HCEC 1CT (cell line): ENCODE measurements at regions not wholly inside any gene's neighbourhood (a gene's known extent, or its start where the extent isn't known, plus 50 kb on each side); places are given as distances from the start of the nearest gene placed in this dataset.
A peak's percentile ranks its signal among the peaks of the same experiment; 100 is the strongest.
"Not testable (repeated sequence)": the region's sequence is repeated elsewhere in the genome, so short reads cannot be mapped to it uniquely, and the experiment has no call there.

Experiments
- DNase-seq: peaks from one replicate; pipeline ENCODE4 v3.0.0-alpha.2; 2017

DNA sequence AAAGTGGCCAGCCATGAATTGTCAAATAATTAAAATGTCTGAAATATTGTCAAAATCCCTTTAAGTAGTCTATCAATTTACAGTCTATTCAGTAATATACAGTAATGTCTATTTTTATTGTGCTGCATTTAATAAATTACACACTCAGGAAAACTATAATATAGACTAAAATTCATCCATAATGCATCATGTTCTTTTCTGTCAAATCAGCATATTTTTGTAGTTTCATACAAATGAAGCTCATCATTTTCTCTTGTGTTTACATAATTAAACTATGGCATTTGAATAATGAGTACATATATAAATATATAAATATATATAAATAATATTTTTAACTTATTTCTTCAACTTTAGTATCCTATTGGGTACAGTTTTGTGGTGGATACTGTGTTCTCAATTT, 868.7 kb upstream of the CHORDC1 start:
- no peak for DNase-seq

DNA sequence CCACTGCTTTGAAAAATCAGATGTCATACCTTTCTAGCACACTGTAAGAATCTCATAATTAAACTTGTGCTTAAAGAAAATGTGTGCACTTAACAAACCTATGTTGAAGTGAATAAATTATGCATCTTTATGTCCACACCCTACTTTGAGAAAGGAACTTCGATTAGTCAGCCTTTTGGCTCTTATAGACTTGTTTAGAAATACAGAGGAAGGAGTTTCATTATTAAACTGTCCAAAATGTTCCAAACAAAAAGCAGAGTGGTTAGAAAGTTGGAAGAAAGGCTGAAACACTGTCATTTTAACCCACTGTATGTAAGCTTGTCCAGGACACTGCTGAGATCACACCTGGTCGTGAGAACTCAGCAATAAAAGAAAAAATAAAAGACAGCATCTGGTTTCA, 863.2 kb upstream of the CHORDC1 start:
- DNase-seq, result no peak

DNA sequence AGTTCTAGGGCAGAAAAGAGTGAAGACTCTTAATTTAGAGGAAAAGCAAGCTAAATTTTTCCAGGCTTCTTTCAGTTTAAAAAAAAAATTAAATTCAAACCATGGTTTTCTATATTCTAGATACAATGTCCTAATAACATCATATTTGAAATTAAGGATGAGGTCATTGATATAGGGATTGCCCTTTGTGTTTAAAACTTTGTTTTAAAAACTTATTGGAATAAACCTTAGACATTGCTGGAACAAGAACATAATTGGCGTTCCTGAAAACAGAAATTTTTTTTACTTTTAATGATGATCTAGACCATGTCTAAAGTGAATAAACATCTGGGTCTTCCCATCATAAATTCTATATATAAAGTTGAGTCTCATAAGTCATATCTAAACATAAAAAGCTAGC, 859.4 kb upstream of the CHORDC1 start:
- no peak for DNase-seq

DNA sequence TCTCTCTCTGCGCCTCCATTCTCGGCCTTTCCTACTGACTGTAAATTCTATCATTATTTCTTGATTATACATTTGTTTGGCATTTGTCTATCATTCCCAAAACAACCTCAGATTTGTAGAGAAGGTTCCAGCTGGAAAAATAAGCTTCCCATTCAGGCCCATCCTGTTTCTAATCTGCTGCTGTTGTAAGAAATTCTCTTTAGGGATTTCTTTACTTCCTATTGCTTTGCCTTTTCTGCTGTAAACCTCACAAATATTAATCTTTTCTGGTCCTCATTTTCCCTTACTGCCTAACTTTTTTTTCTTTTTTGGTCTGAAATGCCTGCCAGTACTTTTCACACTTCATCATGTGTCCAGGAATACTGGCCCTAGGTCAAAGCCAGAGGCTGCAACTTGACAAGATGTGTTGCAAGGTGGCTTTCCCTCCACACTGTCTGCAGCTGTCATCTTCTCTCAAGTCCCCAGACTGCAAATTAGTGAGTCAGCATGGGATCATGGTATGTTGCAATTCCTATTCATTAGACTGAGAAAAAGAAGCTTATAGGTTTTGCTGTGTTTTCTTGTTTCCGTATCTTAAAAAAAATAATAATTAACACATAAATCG, 858.7 kb upstream of the CHORDC1 start:
- DNase-seq, result peak; percentile 73

DNA sequence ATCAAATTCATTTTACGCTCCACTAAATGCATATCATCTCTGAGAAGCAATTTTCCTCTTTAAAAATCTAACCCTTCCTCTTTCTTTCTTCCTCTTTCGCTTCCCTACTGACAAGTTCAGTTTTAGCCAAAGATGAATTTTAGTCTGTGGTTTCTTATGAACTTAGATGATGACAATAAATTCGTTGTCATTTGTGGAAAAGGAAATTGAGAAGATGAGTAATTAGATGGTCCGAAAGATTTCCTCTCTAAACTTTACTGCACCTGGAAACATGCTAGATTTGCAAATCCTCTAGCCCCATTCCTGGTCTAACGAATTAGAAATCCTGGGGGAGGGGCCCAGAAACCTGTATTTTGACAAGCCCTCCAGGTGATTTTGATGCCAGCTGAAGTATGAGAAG, 855.4 kb upstream of the CHORDC1 start:
- no peak for DNase-seq

DNA sequence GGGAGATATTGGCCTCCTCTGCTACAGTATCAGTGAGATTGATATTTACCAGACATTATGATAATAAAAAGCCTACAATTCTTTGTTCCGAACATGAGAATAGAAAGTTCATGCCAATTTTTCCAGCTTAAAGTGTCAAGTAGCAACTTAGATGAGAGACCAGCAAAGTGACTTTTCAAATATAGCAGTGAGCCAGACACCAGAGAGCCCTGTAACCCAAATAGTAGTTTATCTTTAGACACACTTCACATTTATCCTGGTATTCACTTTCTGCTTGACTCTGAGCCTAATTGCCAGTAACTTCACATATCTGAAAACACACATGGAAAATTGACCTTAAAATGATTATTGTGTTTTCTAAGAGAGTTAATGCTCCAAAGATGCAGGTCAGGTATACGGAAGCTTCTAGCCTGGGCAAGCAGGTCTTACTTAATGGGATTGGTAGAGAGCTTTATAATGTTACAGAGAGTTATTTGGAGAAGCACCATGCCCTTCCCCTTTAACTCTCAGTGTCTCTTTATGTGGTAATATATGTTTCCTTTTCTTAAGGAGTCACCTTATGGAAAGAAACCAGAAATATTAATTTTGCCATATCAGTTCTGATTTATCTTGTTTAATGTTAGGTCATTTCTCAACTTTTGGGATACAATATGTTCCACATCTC, 852.3 kb upstream of the CHORDC1 start:
- no peak for DNase-seq

DNA sequence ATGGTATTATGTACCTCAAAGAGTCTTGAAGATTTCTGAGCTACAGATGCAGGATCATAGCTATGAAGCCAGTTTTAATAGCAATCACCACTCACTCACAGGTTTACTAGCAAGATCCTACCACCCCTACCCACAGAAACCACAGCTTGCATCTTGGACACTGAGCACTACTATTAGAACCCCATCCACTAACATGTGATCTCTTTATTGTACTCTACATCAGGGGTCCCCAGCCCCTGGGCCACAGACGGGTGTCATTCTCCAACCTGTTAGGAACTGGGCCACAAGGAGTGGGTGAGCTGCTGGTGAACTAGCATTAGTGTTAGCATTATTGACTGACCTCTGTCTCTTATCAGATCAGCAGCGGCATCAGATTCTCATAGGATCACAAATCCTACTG, 844.8 kb upstream of the CHORDC1 start:
- DNase-seq, result no peak

DNA sequence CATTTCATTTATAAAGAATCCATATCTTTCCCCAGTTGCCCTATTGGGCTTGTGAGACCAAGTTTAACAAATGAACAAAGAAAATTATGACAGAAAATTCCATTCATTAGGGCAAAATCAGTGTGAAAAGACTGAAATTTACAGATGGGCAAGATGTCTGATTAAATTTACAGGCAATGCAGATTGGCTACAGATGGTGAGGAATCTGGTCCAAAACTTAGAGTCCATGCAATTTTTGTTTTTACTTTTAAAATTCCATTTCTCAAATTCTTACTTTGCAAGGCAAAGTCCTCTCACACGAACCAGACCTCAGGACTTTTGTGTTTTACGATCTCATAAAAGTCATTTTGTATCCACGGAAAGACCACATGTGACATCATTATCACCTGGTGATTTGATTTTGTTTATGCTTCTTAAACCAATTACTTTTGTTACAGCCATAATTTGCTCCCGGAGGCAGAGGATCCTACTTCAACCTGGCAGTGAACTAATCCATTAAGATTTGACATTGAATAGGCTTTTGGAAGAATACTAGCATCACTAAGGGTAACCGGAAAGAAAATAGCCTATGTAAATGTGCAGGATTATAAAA, 843.7 kb upstream of the CHORDC1 start:
- DNase-seq, result no peak

DNA sequence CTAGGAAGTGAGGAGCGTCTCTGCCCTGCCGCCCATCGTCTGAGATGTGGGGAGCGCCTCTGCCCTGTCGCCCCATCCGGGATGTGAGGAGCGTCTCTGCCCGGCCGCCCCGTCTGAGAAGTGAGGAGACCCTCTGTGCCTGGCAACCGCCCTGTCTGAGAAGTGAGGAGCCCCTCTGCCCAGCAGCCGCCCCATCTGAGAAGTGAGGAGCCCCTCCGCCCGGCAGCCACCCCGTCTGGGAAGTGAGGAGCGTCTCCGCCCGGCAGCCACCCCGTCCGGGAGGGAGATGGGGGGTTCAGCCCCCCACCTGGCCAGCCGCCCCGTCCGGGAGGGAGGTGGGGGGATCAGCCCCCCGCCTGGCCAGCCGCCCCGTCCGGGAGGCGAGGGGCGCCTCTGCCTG, 840.5 kb upstream of the CHORDC1 start:
- DNase-seq, result not testable (repeated sequence)

DNA sequence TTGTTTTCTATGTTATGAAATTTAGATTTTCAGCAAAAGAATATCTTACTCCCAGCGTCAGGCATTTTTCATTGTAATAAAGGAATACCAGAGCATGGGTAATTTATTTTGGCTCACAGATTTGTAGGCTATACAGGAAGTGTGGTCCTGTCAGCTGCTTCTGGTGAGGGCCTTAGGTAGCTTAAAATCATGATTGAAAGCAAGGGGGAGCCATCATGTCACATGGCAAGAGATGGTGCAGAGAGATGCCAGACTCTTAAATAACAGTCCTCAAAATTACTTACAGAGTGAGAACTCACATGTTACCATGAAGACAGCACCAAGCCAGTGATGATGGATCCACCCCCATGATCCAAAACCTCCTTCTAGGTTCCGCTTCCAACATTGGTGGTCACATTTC, 825.0 kb upstream of the CHORDC1 start:
- no peak for DNase-seq

DNA sequence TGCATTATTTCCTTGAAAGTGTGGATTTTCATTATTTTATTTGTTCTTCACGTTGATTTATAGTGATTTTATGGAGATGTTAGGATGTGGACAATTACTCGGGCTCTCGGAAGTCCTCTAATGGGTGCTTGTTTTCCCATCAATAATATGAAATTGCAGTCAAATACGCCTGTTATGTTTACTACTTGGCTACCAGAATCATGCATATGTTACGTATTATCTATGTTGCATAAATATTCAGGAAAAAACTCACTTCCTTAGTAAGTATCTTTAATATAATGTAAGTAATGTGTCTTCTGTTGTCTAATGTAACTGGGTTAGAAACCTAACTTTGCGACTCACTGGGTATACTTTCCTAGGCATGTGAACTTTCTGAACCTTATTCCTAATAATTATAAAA, 823.4 kb upstream of the CHORDC1 start:
- DNase-seq, result no peak

DNA sequence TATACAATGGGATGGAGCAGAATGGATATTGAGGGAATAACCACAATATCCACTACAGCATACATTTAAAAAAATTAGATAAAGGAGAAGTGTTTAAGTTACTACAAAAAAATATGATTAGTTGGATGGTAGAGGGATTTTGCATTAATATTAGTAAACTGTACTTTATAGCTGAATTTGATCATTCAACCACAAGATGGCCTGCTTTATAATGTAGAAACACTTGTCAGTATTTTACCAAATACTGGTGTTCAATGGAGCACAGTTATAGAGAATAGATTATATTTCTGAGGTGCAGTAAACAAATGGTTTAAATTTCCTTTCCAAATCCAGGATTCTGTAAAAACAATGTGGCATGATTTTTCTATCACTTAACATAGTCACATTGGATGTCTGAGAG, 818.8 kb upstream of the CHORDC1 start:
- peak; percentile 10 for DNase-seq

DNA sequence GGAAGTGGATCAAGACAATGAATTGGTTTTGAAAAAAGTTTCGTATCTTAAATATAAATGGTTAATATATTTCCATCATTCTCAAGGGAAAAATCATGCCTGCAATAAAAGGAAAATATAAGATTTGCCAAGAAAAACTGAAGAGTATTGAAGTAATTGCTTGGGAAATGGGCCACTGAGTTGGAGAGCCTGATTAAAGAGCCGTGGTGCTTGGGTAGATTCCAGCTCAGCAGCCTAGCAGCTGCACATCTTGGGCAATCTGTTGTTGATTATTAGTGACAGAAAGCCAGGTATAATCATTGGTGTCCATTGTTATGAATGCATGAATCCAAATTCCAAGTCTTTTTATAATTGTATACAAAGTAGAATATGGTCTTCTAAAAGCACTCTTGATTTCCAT, 800.9 kb upstream of the CHORDC1 start:
- DNase-seq, result no peak

DNA sequence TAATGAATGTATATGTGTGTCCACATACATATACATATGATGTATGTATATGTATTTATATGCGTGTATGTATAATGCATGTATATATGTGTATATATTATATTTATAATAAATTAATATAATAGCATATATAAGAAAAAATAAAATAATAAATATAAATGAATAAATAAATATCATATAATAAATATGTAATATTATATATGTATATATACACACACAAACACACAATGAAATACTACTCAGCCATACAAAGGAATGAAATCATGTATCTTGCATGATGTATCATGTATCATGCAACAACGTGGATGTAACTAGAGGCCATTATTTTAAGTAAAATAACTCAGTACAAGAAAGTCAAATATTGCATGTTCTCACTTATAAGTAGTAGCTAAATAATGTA, 788.7 kb upstream of the CHORDC1 start:
- DNase-seq, result no peak

DNA sequence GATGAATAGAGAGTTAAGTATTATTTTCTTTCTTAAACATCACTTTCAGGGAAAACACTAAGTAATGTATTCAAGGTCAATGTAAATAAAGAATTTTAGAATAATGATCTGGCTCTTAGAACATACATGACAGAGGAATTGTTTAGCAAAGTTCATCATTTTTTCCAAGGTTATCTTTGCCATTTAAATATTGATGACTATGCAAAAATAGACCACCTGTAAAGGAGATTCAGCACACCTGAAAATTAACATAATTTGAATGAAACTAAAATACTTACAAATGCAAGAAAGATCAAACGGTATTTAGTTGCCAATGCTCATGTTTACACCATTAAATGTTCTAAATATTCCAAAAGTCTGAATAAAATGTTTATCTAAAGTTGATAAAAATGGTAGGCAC, 782.6 kb upstream of the CHORDC1 start:
- DNase-seq, result no peak

DNA sequence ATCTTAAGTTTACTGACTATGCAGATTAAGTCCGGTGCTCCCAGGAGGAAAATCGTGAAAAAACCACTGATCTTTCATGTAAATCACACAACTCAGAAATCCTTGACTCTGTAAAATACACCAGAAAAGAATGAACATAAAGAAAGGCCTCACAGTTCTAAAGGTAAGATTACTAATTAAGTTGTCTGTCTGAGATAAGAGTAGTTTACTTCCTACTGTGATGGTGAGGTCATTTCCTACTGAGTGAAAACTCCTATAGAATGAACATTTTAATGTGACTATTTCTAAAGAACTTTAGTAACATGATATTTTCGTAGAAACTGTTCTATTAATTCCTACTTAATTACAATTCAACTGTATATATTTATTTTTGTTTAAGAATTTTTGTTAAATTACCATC, 774.4 kb upstream of the CHORDC1 start:
- no peak for DNase-seq

DNA sequence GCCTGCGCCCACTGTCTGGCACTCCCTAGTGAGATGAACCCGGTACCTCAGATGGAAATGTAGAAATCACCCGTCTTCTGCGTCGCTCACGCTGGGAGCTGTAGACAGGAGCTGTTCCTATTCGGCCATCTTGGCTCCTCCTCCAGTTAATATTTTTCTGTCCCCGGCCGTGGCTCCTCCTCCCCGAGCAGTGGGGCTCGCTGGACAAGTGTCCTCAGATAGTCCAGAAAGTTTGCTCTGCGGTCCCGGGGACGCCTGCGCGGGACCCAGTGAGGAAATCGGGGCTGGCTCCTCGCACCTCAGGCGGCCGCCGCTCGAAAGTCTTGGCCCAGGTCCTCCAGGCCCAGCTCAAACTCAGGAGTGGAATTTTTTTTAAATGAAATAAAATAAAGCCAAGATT, 749.3 kb upstream of the CHORDC1 start:
- not testable (repeated sequence) for DNase-seq

DNA sequence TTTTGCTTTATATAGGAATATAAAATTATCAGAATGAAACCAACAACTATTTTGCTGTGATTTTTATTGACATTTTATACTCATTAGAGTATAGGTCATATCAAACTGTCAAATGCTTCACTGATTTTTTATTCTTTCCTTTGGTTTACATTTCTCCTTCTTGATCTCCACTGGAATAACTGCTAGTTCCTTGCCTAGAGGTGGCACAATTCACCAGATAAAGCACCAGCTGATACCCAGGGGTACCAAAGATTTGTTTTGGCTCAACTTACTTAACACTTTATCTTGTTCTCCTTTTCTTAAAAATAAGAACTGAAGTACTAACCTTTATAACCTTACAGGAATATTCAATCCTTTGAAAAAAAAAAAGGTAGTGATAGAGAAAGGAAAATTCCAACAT, 725.1 kb upstream of the CHORDC1 start:
- DNase-seq, result no peak

DNA sequence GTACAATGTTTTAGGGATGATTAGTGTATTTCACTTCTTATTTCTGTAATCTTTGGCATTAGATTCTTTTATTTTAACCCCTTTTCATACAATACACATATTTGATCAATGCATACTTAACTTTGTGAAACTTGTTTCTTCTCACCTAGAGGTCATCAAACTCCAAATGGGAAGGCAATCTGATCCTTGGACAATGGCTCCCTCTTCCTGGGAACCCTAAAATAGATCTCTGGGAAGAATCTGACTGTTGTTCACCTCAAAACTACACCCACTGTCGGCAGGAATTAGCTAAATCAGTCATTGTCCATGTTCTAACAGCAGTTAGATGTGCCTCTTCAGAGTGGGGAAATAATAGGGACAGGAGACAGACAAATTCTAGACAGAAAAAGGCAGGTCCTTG, 707.4 kb upstream of the CHORDC1 start:
- no peak for DNase-seq

DNA sequence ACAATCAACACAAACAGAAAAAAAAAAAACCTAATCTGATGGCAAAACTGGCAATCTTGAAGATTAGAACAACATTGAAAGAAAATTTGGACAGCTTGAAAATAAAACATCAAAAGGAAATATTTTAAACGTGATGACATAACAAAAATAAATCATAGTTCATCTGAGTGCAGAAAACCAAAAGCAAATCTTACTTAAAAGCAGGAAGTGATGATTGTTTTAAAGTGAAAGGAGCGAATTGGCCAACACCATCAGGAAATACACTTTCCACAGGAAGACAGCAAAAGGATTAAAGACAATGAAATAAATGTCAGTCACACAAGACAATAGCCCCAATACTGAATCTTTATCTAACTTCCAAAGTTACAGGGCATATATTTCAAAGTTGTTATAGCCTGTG, 696.5 kb upstream of the CHORDC1 start:
- DNase-seq, result no peak

DNA sequence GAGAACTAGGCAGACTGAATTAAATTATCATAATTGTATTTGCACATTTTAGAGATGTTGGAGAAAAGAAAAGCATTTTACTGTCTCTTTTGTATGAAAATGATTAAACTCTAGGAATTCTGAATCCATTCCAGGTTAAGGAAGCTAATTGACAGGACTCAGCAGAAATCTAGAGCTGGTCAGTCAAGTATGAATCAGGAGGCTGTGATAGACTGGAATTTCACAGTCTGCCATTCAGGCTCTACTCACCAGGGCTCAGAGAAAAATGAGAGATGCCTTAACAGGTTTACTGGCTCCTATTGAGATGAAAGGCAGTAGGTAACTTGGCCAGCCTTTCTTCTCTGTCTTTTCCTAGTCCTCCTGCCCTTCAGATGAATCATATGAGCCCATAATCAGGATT, 693.9 kb upstream of the CHORDC1 start:
- DNase-seq, result no peak

DNA sequence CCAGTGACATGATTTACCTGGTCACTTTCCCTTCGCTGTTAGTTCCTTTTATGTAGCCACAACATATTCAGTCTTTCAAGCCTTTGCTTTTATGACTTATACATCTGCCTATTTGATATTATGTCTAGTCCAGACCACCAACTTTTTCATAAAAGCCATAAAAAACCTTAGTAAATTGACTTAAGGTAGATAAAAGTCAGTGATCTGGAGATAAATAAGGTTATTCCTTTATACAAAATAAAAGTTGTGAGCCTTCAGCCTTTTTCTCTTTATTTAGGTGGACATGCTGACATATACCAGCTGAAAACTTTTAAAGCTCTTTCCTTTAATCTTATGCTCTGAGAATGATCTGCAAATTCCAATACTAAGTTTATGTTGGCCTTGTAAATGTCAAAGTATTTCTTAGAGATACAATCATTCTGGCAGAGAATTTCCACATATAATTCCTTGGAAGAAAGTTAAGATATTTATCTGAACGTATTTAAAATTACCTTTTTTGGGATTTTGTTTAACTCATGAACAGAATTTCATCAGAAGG, 690.4 kb upstream of the CHORDC1 start:
- DNase-seq, result no peak

DNA sequence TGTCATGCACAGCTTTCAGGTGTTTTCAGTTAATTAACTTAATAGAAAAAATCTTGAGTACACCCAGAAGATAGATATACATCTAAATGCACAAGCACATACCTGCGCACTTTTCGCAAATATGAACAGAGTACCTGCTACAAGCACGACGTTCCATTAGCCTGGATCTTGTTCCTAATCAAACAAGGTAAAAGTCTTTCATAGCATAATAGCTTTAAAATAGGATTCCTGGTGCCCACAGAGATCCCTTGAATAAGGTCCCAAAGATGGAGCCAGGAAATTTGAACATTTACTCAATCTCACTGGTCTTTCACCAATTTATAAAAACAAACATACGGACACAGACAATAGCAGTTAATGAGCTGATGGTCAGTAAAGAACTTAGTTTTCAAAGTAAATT, 689.8 kb upstream of the CHORDC1 start:
- DNase-seq, result no peak

DNA sequence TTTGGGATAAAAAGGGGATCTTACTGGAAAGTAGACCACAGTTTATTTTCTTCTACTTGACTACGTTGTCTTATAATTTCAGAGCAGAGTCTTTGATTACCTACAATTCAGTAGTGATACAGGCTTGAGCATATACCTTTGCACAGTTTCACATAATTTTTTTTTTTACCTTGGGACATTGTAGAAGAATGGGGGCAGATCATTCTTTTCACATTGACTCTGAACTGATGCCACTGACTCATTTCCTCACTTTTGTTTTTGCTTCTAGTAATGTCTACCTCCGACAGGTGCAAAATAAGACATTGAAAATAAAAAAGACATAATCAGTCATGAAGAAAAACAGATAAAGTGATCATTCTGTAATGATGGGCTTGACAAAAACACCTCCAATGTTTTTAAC, 688.3 kb upstream of the CHORDC1 start:
- DNase-seq, result no peak

DNA sequence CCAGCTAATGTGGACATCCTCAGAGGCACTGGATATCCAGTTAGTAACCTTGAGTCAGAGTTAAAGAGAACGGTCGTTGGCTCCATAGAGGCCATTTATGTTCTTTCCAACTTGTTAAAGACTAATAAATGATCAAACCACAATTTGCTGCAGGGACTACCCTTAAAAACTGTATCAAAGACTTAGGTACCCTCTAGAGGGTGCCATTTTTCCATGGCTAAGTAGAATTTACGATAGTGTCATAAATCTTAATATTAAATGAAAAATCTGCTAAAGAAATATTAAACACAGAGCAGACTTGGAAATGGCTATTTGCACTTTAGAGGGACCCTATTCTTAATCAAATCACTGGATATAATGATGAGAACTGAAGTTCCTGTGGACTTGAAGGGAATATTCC, 685.2 kb upstream of the CHORDC1 start:
- no peak for DNase-seq
